ENCODE measurements at regions not wholly inside any gene's neighbourhood (a gene's known extent, or its start where the extent isn't known, plus 50 kb on each side); places are given as distances from the start of the nearest gene placed in this dataset.

- H3K18ac ChIP-seq (ENCODE audit: low read length): no peak overlapping the region
- no peak overlapping the region for H4K91ac ChIP-seq (ENCODE audit: low read depth, low read length, poor library complexity)
- H3K27me3 ChIP-seq (ENCODE audit: control insufficient read depth in 3 of 3, insufficient read depth in 3 of 3, low read depth in 1 of 3, low read length in 3 of 3): no peaks in the 10 kb centered on the region
- no peaks in the 10 kb centered on the region for H3K9me3 ChIP-seq (replicated peaks in 1 of 2; ENCODE audit: control insufficient read depth in 2 of 2, insufficient read depth in 1 of 2, low read depth in 1 of 2, low read length in 2 of 2)
- H3K36me3 ChIP-seq (replicated peaks in 1 of 2; ENCODE audit: control insufficient read depth in 2 of 2, insufficient read depth in 2 of 2, low read length in 2 of 2): no peaks in the 10 kb centered on the region
- H3K4me3 ChIP-seq (ENCODE audit: low read length in 2 of 2): no peak overlapping the region
- no peak overlapping the region for H2BK15ac ChIP-seq (ENCODE audit: low read length)
- no peak overlapping the region for H2BK12ac ChIP-seq (ENCODE audit: low read length)
- DNase-seq (ENCODE audit: low spot score): no peak
- H3K79me1 ChIP-seq (ENCODE audit: low read depth, low read length): no peaks in the 10 kb centered on the region
- H3K14ac ChIP-seq (ENCODE audit: low read length): no peak overlapping the region
- H3K27ac ChIP-seq (replicated peaks; ENCODE audit: low read length): no peak overlapping the region
- no CpG with 5 or more reads among the region's 4 CpGs for WGBS, 2 donors (ENCODE audit: extremely low coverage in 2 of 2, insufficient read length in 2 of 2, insufficient replicate concordance in 1 of 2)
- no peak overlapping the region for H4K8ac ChIP-seq (ENCODE audit: low read depth, low read length)
- H3K4me1 ChIP-seq (ENCODE audit: control insufficient read depth in 2 of 2, insufficient read depth in 1 of 2, low read depth in 1 of 2, low read length in 2 of 2): no peaks in the 10 kb centered on the region
- H2AK5ac ChIP-seq (ENCODE audit: low read depth, low read length): no peak overlapping the region
- no peak overlapping the region for H3K23ac ChIP-seq (ENCODE audit: low read depth, low read length, poor library complexity)
- no peak overlapping the region for H3K9ac ChIP-seq (ENCODE audit: low read depth, low read length, poor library complexity)
- H3K4ac ChIP-seq (ENCODE audit: low read length): no peak overlapping the region
- H2BK5ac ChIP-seq (ENCODE audit: low read length): no peak overlapping the region
- H2BK120ac ChIP-seq (ENCODE audit: low read depth, low read length): no peak overlapping the region
- H2AFZ ChIP-seq (ENCODE audit: low read length): no peak overlapping the region
- H3K4me2 ChIP-seq (ENCODE audit: insufficient read depth, low read length, poor library complexity, severe bottlenecking): no peak overlapping the region
Observed at GRCh38 chr4:17283832-17284231, 228.1 kb downstream of the QDPR start.

- H2AFZ ChIP-seq (ENCODE audit: low read length): no peak overlapping the region
- no peak overlapping the region for H4K8ac ChIP-seq (ENCODE audit: low read depth, low read length)
- H3K79me1 ChIP-seq (ENCODE audit: low read depth, low read length): no peaks in the 10 kb centered on the region
- H2BK5ac ChIP-seq (ENCODE audit: low read length): no peak overlapping the region
- H3K9ac ChIP-seq (ENCODE audit: low read depth, low read length, poor library complexity): no peak overlapping the region
- H2BK15ac ChIP-seq (ENCODE audit: low read length): no peak overlapping the region
- H2BK12ac ChIP-seq (ENCODE audit: low read length): no peak overlapping the region
- no peak overlapping the region for H2BK120ac ChIP-seq (ENCODE audit: low read depth, low read length)
- H3K23ac ChIP-seq (ENCODE audit: low read depth, low read length, poor library complexity): no peak overlapping the region
- H3K36me3 ChIP-seq (replicated peaks in 1 of 2; ENCODE audit: control insufficient read depth in 2 of 2, insufficient read depth in 2 of 2, low read length in 2 of 2): no peaks in the 10 kb centered on the region
- H3K4ac ChIP-seq (ENCODE audit: low read length): no peak overlapping the region
- no peak overlapping the region for H2AK5ac ChIP-seq (ENCODE audit: low read depth, low read length)
- H3K4me1 ChIP-seq (ENCODE audit: control insufficient read depth in 2 of 2, insufficient read depth in 1 of 2, low read depth in 1 of 2, low read length in 2 of 2): no peaks in the 10 kb centered on the region
- no peaks in the 10 kb centered on the region for H3K9me3 ChIP-seq (replicated peaks in 1 of 2; ENCODE audit: control insufficient read depth in 2 of 2, insufficient read depth in 1 of 2, low read depth in 1 of 2, low read length in 2 of 2)
- H3K14ac ChIP-seq (ENCODE audit: low read length): no peak overlapping the region
- no CpG with 5 or more reads among the region's 7 CpGs for WGBS, 2 donors (ENCODE audit: extremely low coverage in 2 of 2, insufficient read length in 2 of 2, insufficient replicate concordance in 1 of 2)
- H3K18ac ChIP-seq (ENCODE audit: low read length): no peak overlapping the region
- DNase-seq (ENCODE audit: low spot score): no peak
- no peak overlapping the region for H3K4me2 ChIP-seq (ENCODE audit: insufficient read depth, low read length, poor library complexity, severe bottlenecking)
- H4K91ac ChIP-seq (ENCODE audit: low read depth, low read length, poor library complexity): no peak overlapping the region
- no peak overlapping the region for H3K27ac ChIP-seq (replicated peaks; ENCODE audit: low read length)
- no peak overlapping the region for H3K4me3 ChIP-seq (ENCODE audit: low read length in 2 of 2)
- H3K27me3 ChIP-seq (ENCODE audit: control insufficient read depth in 3 of 3, insufficient read depth in 3 of 3, low read depth in 1 of 3, low read length in 3 of 3): no peaks in the 10 kb centered on the region
Observed at GRCh38 chr4:17283251-17283650, 228.6 kb downstream of the QDPR start.

- H2BK120ac ChIP-seq (ENCODE audit: low read depth, low read length): no peak overlapping the region
- H2AK5ac ChIP-seq (ENCODE audit: low read depth, low read length): no peak overlapping the region
- no peak overlapping the region for H3K27ac ChIP-seq (replicated peaks; ENCODE audit: low read length)
- no peak overlapping the region for H4K91ac ChIP-seq (ENCODE audit: low read depth, low read length, poor library complexity)
- no peak overlapping the region for H3K23ac ChIP-seq (ENCODE audit: low read depth, low read length, poor library complexity)
- H3K4me1 ChIP-seq (ENCODE audit: control insufficient read depth in 2 of 2, insufficient read depth in 1 of 2, low read depth in 1 of 2, low read length in 2 of 2): no peaks in the 10 kb centered on the region
- H2BK15ac ChIP-seq (ENCODE audit: low read length): no peak overlapping the region
- H3K27me3 ChIP-seq (ENCODE audit: control insufficient read depth in 3 of 3, insufficient read depth in 3 of 3, low read depth in 1 of 3, low read length in 3 of 3): no peaks in the 10 kb centered on the region
- no peak overlapping the region for H3K4me3 ChIP-seq (ENCODE audit: low read length in 2 of 2)
- H3K9me3 ChIP-seq (replicated peaks in 1 of 2; ENCODE audit: control insufficient read depth in 2 of 2, insufficient read depth in 1 of 2, low read depth in 1 of 2, low read length in 2 of 2): no peaks in the 10 kb centered on the region
- H3K79me1 ChIP-seq (ENCODE audit: low read depth, low read length): no peaks in the 10 kb centered on the region
- no peak overlapping the region for H4K8ac ChIP-seq (ENCODE audit: low read depth, low read length)
- no CpG with 5 or more reads among the region's 6 CpGs for WGBS, 2 donors (ENCODE audit: extremely low coverage in 2 of 2, insufficient read length in 2 of 2, insufficient replicate concordance in 1 of 2)
- no peaks in the 10 kb centered on the region for H3K36me3 ChIP-seq (replicated peaks in 1 of 2; ENCODE audit: control insufficient read depth in 2 of 2, insufficient read depth in 2 of 2, low read length in 2 of 2)
- no peak overlapping the region for H2BK12ac ChIP-seq (ENCODE audit: low read length)
- no peak overlapping the region for H3K9ac ChIP-seq (ENCODE audit: low read depth, low read length, poor library complexity)
- H2BK5ac ChIP-seq (ENCODE audit: low read length): no peak overlapping the region
- no peak overlapping the region for H2AFZ ChIP-seq (ENCODE audit: low read length)
- H3K4me2 ChIP-seq (ENCODE audit: insufficient read depth, low read length, poor library complexity, severe bottlenecking): no peak overlapping the region
- no peak for DNase-seq (ENCODE audit: low spot score)
- no peak overlapping the region for H3K18ac ChIP-seq (ENCODE audit: low read length)
- no peak overlapping the region for H3K4ac ChIP-seq (ENCODE audit: low read length)
- no peak overlapping the region for H3K14ac ChIP-seq (ENCODE audit: low read length)
Observed at GRCh38 chr4:17280261-17281018, 231.4 kb downstream of the QDPR start.

DNA sequence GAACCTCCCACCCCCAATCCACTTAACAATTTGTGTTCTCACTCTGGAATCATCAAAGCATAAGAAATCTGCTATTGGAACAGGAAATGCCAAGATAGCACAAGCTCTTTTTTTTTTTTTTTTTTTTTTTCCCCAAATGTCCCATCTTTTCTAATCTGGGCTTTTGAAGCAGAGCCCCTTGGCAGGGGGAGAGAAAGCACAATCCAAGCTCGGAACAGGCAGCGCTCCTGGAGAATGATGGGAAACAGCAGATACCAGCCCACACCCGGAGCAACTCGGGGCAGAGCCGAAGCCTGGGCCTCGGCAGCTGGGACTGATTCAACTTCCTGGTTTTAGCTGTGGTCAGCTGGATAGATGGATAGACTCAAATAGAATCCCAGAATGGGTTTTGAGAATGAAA is 235.1 kb downstream of the QDPR start:
- Histone ChIP-seq H3K36me3 (replicated peaks in 1 of 2; ENCODE audit: control insufficient read depth in 2 of 2, insufficient read depth in 2 of 2, low read length in 2 of 2) (no peaks in the 10 kb centered on the region), H3K14ac (ENCODE audit: low read length) (no peak overlapping the region), H3K9me3 (replicated peaks in 1 of 2; ENCODE audit: control insufficient read depth in 2 of 2, insufficient read depth in 1 of 2, low read depth in 1 of 2, low read length in 2 of 2) (no peaks in the 10 kb centered on the region), H3K79me1 (ENCODE audit: low read depth, low read length) (no peaks in the 10 kb centered on the region), H2AFZ (ENCODE audit: low read length) (peak overlapping the region; percentile 13), H3K23ac (ENCODE audit: low read depth, low read length, poor library complexity) (no peak overlapping the region), H4K8ac (ENCODE audit: low read depth, low read length) (no peak overlapping the region), H2BK120ac (ENCODE audit: low read depth, low read length) (no peak overlapping the region), H3K4me2 (ENCODE audit: insufficient read depth, low read length, poor library complexity, severe bottlenecking) (no peak overlapping the region), H2AK5ac (ENCODE audit: low read depth, low read length) (no peak overlapping the region), H2BK12ac (ENCODE audit: low read length) (no peak overlapping the region), H3K9ac (ENCODE audit: low read depth, low read length, poor library complexity) (no peak overlapping the region), H3K18ac (ENCODE audit: low read length) (no peak overlapping the region), H2BK5ac (ENCODE audit: low read length) (no peak overlapping the region), H3K27ac (replicated peaks; ENCODE audit: low read length) (no peak overlapping the region), H3K27me3 (ENCODE audit: control insufficient read depth in 3 of 3, insufficient read depth in 3 of 3, low read depth in 1 of 3, low read length in 3 of 3) (no peaks in the 10 kb centered on the region), H2BK15ac (ENCODE audit: low read length) (no peak overlapping the region), H3K4ac (ENCODE audit: low read length) (no peak overlapping the region), H4K91ac (ENCODE audit: low read depth, low read length, poor library complexity) (no peak overlapping the region), H3K4me1 (ENCODE audit: control insufficient read depth in 2 of 2, insufficient read depth in 1 of 2, low read depth in 1 of 2, low read length in 2 of 2) (no peaks in the 10 kb centered on the region), H3K4me3 (ENCODE audit: low read length in 2 of 2) (no peak overlapping the region)
- WGBS, 2 donors (ENCODE audit: extremely low coverage in 2 of 2, insufficient read length in 2 of 2, insufficient replicate concordance in 1 of 2): no CpG with 5 or more reads among the region's 6 CpGs
- no peak for DNase-seq (ENCODE audit: low spot score)

All from neuronal stem cell (in vitro differentiated cells).